IgD-negative memory B cell (primary cell): ENCODE measurements at regions not wholly inside any gene's neighbourhood (a gene's known extent, or its start where the extent isn't known, plus 50 kb on each side); places are given as distances from the start of the nearest gene placed in this dataset.

Experiments
- H3K27ac Mint-ChIP-seq, 3 donors: one replicate each; pipeline ENCODE4 v1.8.0; 2020 to 2022; ENCODE audit warnings: mild to moderate bottlenecking in 3 of 3, mixed read lengths in 3 of 3, moderate library complexity in 1 of 3
- H3K27me3 Mint-ChIP-seq: one replicate; pipeline ENCODE4 v1.8.0; 2021; ENCODE audit warnings: mixed read lengths
- H3K36me3 Mint-ChIP-seq: one replicate; pipeline ENCODE4 v1.8.0; 2020; ENCODE audit warnings: mild to moderate bottlenecking, mixed read lengths
- H3K4me1 Mint-ChIP-seq, 3 donors: one replicate each; pipeline ENCODE4 v1.8.0; 2020 to 2022; ENCODE audit warnings: mixed read lengths in 3 of 3, mild to moderate bottlenecking in 1 of 3
- H3K4me3 Mint-ChIP-seq, 4 donors: one replicate each; pipeline ENCODE4 v1.8.0; 2020 to 2022; ENCODE audit warnings: mild to moderate bottlenecking in 4 of 4, mixed read lengths in 4 of 4, moderate library complexity in 3 of 4
- H3K9me3 Mint-ChIP-seq, 3 donors: one replicate each; pipeline ENCODE4 v1.8.0; 2020 to 2021; ENCODE audit warnings: mixed read lengths in 3 of 3, mild to moderate bottlenecking in 1 of 3

DNA sequence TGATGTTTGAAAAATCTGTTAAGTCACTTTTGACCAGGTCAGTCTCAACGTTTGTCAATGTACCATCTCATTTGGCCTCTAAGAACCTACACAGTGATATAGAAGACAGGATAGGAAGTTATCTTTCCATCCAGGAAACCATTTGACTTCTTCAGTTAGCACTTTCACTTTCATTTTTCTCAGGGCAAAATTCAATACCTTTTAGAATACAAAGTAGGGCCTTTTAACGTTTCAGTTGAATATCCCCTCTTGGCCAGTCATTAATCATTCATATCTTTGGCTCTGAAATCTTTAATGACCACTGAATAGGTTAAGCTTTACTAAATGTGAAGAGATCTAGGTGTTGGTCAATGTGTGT, 101.1 kb upstream of the GNAQ start:
- peak overlapping the region in 1 of 4 donors; percentile 32 for H3K4me3 Mint-ChIP-seq
- no peak overlapping the region for H3K27ac Mint-ChIP-seq
- H3K4me1 Mint-ChIP-seq = peaks cover 7 to 9% (median 9%) of the 10 kb centered on the region in 3 donors
- peaks cover 0 to 6% (median 4%) of the 10 kb centered on the region in 3 donors for H3K9me3 Mint-ChIP-seq
- peaks cover 5% of the 10 kb centered on the region for H3K36me3 Mint-ChIP-seq
- peaks cover 5% of the 10 kb centered on the region for H3K27me3 Mint-ChIP-seq

DNA sequence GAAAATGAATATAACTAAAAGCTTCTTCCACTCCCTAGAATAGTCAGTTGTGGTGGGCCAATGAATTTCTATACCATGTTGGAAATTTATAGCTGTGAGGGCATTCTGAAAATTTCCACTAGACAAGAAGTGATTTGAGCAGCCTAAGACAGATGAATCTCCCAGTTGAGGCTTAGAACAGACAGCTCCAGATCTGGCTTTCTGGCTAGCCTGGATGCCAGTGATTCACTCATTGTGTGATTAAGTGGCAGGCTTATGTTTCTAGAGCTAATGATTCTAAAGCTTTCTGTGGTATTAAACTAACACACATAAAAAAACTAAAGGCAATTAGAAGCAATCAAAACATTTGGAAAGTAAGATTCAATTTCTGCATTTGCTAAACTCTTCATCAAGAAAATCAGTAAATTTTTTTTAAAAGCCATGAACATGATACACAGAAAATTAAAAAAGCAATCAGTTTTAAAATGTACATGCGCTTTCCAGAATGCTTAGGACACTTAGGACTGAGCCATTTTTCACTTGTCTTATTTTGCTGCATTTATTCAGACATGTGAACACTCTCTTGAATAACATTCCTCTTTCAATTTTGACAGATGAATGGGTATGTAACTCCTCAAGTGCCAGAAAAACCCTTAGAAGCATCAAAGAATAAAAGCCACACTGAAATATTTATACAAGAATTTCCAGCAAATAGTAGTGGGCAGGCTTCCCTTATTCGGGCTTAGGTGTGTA, 100.5 kb upstream of the GNAQ start:
- peaks cover 5% of the 10 kb centered on the region for H3K36me3 Mint-ChIP-seq
- H3K9me3 Mint-ChIP-seq = peaks cover 0 to 4% (median 2%) of the 10 kb centered on the region in 3 donors
- H3K27me3 Mint-ChIP-seq = peaks cover 8% of the 10 kb centered on the region
- peak overlapping the region in 1 of 4 donors; percentile 32 for H3K4me3 Mint-ChIP-seq
- peaks cover 7 to 9% (median 9%) of the 10 kb centered on the region in 3 donors for H3K4me1 Mint-ChIP-seq
- no peak overlapping the region for H3K27ac Mint-ChIP-seq

DNA sequence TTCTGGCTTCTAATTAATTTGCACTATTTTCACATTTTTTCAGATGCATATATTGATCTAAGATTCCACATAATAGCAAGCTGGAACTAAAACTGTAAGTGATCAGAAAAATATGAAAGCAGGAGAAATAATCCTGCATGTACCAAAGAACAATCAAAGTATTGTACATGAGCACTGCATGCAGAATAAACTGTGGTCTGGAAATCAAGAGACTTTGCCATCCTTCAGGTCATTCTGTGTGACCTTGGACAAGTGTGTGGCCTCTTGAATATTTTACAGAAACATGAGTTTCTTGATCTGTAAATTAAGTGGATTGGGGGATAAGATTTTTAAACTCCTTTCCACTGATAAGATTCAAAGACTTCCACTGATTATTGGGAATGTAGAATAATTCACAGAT, 99.2 kb upstream of the GNAQ start:
- peaks cover 0 to 2% (median 2%) of the 10 kb centered on the region in 3 donors for H3K9me3 Mint-ChIP-seq
- peaks cover 7 to 9% (median 9%) of the 10 kb centered on the region in 3 donors for H3K4me1 Mint-ChIP-seq
- H3K36me3 Mint-ChIP-seq = peaks cover 5% of the 10 kb centered on the region
- H3K4me3 Mint-ChIP-seq = no peak overlapping the region
- peaks cover 13% of the 10 kb centered on the region for H3K27me3 Mint-ChIP-seq
- no peak overlapping the region for H3K27ac Mint-ChIP-seq

DNA sequence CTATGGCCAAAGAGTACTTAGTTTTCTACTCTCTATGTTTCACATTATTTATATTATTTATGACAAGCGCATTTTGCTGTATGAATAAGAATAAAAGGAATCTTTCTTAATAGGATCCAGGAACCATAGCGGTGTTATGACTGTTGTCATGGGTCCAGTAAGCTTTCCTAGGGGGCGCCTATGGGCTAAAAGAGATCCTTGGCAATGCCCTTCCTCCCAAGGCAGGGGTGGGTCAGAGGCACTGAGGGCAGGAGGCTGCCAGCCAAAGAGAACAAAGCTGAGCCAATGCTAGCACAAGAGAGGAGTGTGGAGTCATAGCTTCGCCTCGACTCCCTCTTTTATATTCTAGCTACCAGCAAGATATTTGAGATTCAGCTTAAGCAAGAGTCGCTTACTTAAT, 98.4 kb upstream of the GNAQ start:
- no peak overlapping the region for H3K4me3 Mint-ChIP-seq
- H3K4me1 Mint-ChIP-seq = peaks cover 7 to 9% (median 9%) of the 10 kb centered on the region in 3 donors
- no peak overlapping the region for H3K27ac Mint-ChIP-seq

DNA sequence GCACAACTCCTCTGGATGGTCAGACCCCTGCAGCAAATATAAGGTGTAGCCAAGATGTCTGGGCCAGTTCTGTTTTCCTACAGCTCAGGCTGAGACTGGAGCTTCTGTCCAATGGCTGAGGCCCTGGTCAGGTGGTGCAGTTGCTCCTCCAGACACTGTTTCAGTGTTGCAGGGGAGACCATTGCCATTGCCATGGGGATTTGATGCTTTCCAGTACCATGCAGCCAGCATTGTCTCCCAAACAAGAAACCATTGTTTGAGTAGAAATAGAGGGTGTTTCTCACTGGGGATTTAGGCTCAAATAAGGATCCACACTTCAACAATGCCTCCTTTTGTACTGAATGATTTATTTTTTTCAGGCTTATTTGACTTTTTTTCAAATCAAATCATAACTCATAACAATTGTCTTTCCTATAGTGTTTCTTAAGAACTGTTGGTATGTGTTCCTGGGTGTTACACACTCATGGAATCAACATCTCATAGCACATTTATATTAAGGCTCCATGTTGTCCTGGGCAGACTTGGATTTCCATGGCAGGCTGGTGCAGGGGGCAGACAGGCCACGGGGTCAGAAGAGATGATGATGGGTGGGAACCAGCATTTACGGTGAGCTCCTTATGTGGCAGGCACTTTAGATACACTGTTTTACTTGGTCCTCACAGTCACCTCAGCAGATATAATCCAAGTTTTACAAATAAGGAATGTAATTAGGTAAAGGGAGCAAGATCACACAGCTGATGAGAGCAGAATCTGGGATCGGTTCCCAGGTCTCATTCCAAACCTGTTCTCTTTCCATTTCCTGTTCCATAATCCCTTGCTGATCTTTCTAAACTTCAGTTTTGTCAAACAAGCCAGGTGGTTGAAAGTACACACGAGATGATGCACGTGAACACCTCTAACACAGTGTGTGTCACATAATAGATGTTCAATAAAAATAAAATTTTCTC, 95.9 kb upstream of the GNAQ start:
- Mint-ChIP-seq H3K9me3 (no peaks in the 10 kb centered on the region), H3K4me3 (no peak overlapping the region), H3K27ac (no peak overlapping the region), H3K27me3 (peaks cover 30% of the 10 kb centered on the region), H3K4me1 (peaks cover 2 to 3% (median 3%) of the 10 kb centered on the region in 3 donors), H3K36me3 (no peaks in the 10 kb centered on the region)

More for the DNA sequence above, 98.4 kb upstream of the GNAQ start:
- H3K27me3 Mint-ChIP-seq = peaks cover 17% of the 10 kb centered on the region
- peaks cover 5% of the 10 kb centered on the region for H3K36me3 Mint-ChIP-seq
- peaks cover 0 to 2% (median 2%) of the 10 kb centered on the region in 3 donors for H3K9me3 Mint-ChIP-seq

GRCh38 chr9:78123808-78124207, 92.2 kb upstream of the GNAQ start:
- Mint-ChIP-seq H3K4me1 (peaks cover 9 to 15% (median 10%) of the 10 kb centered on the region in 3 donors), H3K27ac (no peak overlapping the region), H3K36me3 (no peaks in the 10 kb centered on the region), H3K27me3 (peaks cover 39% of the 10 kb centered on the region), H3K9me3 (peaks cover 0 to 2% (median 0%) of the 10 kb centered on the region in 3 donors), H3K4me3 (no peak overlapping the region)

DNA sequence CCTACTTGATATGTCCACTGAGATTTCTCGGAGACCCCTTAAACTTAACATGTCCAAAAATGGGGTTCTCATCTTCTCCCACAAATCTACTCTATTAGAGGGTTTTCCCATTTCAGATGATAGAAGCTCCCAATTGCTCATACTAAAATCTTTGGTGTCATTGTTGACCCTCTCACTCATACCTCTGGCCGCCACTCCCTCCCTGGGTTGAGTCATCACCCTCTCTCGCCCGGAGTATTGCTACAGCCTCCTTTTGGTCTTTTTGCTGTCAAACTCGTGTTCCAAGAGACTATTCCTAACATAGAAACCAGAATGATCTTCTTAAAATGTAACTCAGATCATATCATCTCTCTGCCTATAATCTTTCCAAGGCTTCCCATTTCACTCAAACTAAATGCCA, 91.0 kb upstream of the GNAQ start:
- Mint-ChIP-seq H3K4me3 (no peak overlapping the region), H3K36me3 (no peaks in the 10 kb centered on the region), H3K27me3 (peaks cover 34% of the 10 kb centered on the region), H3K4me1 (peaks cover 7 to 16% (median 15%) of the 10 kb centered on the region in 3 donors), H3K9me3 (peaks cover 0 to 2% (median 0%) of the 10 kb centered on the region in 3 donors), H3K27ac (no peak overlapping the region)

- Mint-ChIP-seq H3K9me3 (peaks cover 0 to 2% (median 0%) of the 10 kb centered on the region in 3 donors), H3K36me3 (no peaks in the 10 kb centered on the region), H3K27ac (no peak overlapping the region), H3K4me3 (no peak overlapping the region), H3K4me1 (peaks cover 7 to 16% (median 15%) of the 10 kb centered on the region in 3 donors), H3K27me3 (peaks cover 34% of the 10 kb centered on the region)
These were observed 89.9 kb upstream of the GNAQ start for GRCh38 chr9:78121488-78121887.

DNA sequence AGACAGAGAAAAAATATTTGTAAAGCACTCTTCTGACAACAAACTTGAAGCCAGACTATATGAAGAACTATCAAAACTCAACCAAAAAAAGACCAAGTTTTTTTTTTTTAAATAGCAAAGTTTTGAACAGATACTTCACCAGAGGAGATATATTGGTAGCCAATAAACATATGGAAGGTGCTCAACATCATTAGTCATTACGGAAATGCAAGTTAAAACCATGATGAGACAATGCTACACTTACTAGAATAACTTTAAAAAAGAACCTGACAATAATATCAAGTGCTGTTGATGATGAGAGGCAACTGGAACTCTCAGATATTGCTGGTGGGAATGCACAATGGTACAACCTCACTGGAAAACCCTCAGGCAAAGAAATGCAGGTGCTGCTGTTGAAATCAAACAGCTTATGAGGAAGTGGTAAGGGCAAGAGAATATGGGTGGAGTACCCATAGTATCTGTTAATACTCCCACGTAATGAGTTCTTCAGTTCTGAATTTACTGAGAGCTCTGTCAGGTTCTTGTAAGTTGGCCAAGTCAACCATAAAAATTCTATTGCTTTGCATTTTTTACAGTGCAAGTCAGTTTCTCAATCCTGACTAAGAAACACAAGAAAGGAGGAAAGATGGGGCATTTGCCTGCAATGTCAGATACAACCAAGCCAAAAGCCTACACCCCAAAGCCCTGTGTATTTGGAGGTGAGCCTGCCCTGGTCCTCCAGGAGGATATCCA, 87.3 kb upstream of the GNAQ start:
- Mint-ChIP-seq H3K9me3 (peaks cover 0 to 2% (median 0%) of the 10 kb centered on the region in 3 donors), H3K4me1 (peaks cover 10 to 21% (median 21%) of the 10 kb centered on the region in 3 donors), H3K36me3 (no peaks in the 10 kb centered on the region), H3K4me3 (peak overlapping the region in 2 of 4 donors; percentile 70 to 71), H3K27ac (peak overlapping the region in 1 of 3 donors; percentile 9), H3K27me3 (peaks cover 25% of the 10 kb centered on the region)

DNA sequence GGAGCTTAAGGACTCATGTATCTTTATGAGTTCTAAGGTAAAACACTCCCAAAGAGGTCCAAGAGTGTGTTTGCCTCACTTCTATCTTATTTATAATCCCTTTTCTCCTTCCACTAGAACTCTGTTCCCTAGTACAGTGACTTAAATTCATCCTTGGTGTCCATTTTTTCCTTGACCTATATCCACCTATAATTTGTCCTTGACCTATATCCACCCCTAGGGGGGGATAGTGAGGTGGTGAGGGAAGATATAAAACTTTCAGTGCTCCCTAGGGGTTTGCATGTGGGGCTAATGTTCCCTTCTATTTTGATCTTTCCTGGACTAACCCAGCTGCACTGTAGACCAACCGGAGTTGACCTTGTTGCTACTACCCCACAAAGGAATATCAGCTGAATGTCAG, 83.5 kb upstream of the GNAQ start:
- H3K4me1 Mint-ChIP-seq = peaks cover 9 to 21% (median 17%) of the 10 kb centered on the region in 3 donors

GRCh38 chr9:78114581-78114980, 83.0 kb upstream of the GNAQ start:
- H3K27ac Mint-ChIP-seq = no peak overlapping the region
- peaks cover 9 to 18% (median 14%) of the 10 kb centered on the region in 3 donors for H3K4me1 Mint-ChIP-seq
- peaks cover 0 to 6% (median 5%) of the 10 kb centered on the region in 3 donors for H3K9me3 Mint-ChIP-seq
- peaks cover 30% of the 10 kb centered on the region for H3K27me3 Mint-ChIP-seq
- no peaks in the 10 kb centered on the region for H3K36me3 Mint-ChIP-seq
- peak overlapping the region in 1 of 4 donors; percentile 39 for H3K4me3 Mint-ChIP-seq

More for the DNA sequence above, 83.5 kb upstream of the GNAQ start:
- H3K9me3 Mint-ChIP-seq = peaks cover 0 to 6% (median 5%) of the 10 kb centered on the region in 3 donors
- peaks cover 29% of the 10 kb centered on the region for H3K27me3 Mint-ChIP-seq
- no peaks in the 10 kb centered on the region for H3K36me3 Mint-ChIP-seq
- H3K27ac Mint-ChIP-seq = no peak overlapping the region
- H3K4me3 Mint-ChIP-seq = no peak overlapping the region

DNA sequence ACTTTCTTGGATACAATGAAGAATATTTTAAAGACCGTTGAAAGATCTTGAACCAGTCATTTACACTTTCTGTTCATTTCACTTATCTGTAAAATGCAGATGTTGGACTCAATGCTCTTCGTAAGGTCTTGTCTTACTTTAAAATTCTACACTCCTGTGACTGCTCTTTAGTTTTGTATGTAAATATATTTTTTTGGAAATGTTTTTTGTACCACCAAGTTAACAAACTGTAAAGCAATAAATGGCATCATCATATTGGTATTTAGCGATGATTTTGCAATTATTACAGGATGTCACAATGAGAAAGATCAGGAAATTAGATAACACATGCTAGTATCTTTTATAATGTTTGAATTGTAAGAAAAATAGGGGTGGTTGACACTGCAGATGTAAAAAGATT, 80.8 kb upstream of the GNAQ start:
- Mint-ChIP-seq H3K4me3 (no peak overlapping the region), H3K27me3 (peaks cover 25% of the 10 kb centered on the region), H3K36me3 (no peaks in the 10 kb centered on the region), H3K27ac (no peak overlapping the region), H3K9me3 (peaks cover 0 to 6% (median 6%) of the 10 kb centered on the region in 3 donors), H3K4me1 (peaks cover 3 to 6% (median 5%) of the 10 kb centered on the region in 3 donors)

DNA sequence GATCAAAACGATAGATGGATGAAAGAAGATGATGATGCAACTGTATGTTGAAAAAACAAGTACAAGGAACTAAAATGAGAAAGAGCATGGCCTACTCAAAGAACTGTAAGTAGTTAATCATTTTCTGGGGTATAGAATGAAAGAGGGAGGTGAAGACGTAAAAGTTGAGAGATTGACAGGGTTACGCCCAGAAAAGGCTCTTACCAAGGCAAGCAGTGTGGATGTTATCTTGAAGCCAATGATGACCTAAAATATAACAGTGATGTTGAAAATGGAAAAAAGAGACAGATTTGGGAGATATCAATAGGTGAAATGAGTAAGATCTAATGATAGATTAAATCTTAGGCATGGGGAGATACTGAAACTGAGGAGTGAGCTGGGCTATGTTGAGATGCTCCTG, 80.4 kb upstream of the GNAQ start:
- H3K4me1 Mint-ChIP-seq = peaks cover 3 to 7% (median 7%) of the 10 kb centered on the region in 3 donors
- H3K27ac Mint-ChIP-seq = no peak overlapping the region
- H3K36me3 Mint-ChIP-seq = no peaks in the 10 kb centered on the region
- no peak overlapping the region for H3K4me3 Mint-ChIP-seq
- peaks cover 30% of the 10 kb centered on the region for H3K27me3 Mint-ChIP-seq
- H3K9me3 Mint-ChIP-seq = peaks cover 1 to 10% (median 8%) of the 10 kb centered on the region in 3 donors

- Mint-ChIP-seq H3K36me3 (no peaks in the 10 kb centered on the region), H3K4me3 (no peak overlapping the region), H3K4me1 (peaks cover 3 to 7% (median 7%) of the 10 kb centered on the region in 3 donors), H3K27me3 (peaks cover 26% of the 10 kb centered on the region), H3K9me3 (peaks cover 2 to 12% (median 12%) of the 10 kb centered on the region in 3 donors), H3K27ac (no peak overlapping the region)
These were observed 77.5 kb upstream of the GNAQ start for GRCh38 chr9:78109075-78109474.
